HG03097 (cell line): ENCODE measurements at regions not wholly inside any gene's neighbourhood (a gene's known extent, or its start where the extent isn't known, plus 50 kb on each side); places are given as distances from the start of the nearest gene placed in this dataset.

ENCODE experiments used
- ATAC-seq: cut with Tn5 transposase; IDR thresholded peaks from one replicate; pipeline ENCODE4 v1.9.1; 2021; ENCODE audit not compliant: unreplicated experiment, low FRiP score

GRCh38 chr17:71163813-71164122 lies 957.1 kb upstream of the SOX9 start:
- no peak for ATAC-seq

GRCh38 chr17:71164561-71164960 lies 956.3 kb upstream of the SOX9 start:
- ATAC-seq = no peak

GRCh38 chr17:71166311-71166710 lies 954.5 kb upstream of the SOX9 start:
- no peak for ATAC-seq

- ATAC-seq = no peak
These were observed 952.6 kb upstream of the SOX9 start for GRCh38 chr17:71168053-71168741.

GRCh38 chr17:71170070-71170469 lies 950.8 kb upstream of the SOX9 start:
- no peak for ATAC-seq

- no peak for ATAC-seq
These were observed 949.5 kb upstream of the SOX9 start for GRCh38 chr17:71171270-71171669.

- no peak for ATAC-seq
These were observed 946.8 kb upstream of the SOX9 start for GRCh38 chr17:71173991-71174390.

- no peak for ATAC-seq
These were observed 944.5 kb upstream of the SOX9 start for GRCh38 chr17:71176331-71176730.

GRCh38 chr17:71176928-71177443 lies 943.8 kb upstream of the SOX9 start:
- ATAC-seq = no peak

GRCh38 chr17:71180801-71181385 lies 939.9 kb upstream of the SOX9 start:
- no peak for ATAC-seq

- no peak for ATAC-seq
These were observed 937.7 kb upstream of the SOX9 start for GRCh38 chr17:71183066-71183660.

- no peak for ATAC-seq
These were observed 936.1 kb upstream of the SOX9 start for GRCh38 chr17:71184716-71185115.

GRCh38 chr17:71187145-71187878 lies 933.5 kb upstream of the SOX9 start:
- no peak for ATAC-seq

GRCh38 chr17:71188811-71189492 lies 931.9 kb upstream of the SOX9 start:
- no peak for ATAC-seq

GRCh38 chr17:71189493-71189831 lies 931.4 kb upstream of the SOX9 start:
- no peak for ATAC-seq

GRCh38 chr17:71192039-71192555 lies 928.7 kb upstream of the SOX9 start:
- ATAC-seq = no peak

- ATAC-seq = no peak
These were observed 928.0 kb upstream of the SOX9 start for GRCh38 chr17:71192848-71193247.

- no peak for ATAC-seq
These were observed 920.2 kb upstream of the SOX9 start for GRCh38 chr17:71200597-71200996.

GRCh38 chr17:71201639-71202038 lies 919.2 kb upstream of the SOX9 start:
- no peak for ATAC-seq

- ATAC-seq = no peak
These were observed 918.4 kb upstream of the SOX9 start for GRCh38 chr17:71202449-71202848.

GRCh38 chr17:71203953-71204352 lies 916.9 kb upstream of the SOX9 start:
- ATAC-seq = no peak
